NT2/D1 (cell line): ENCODE measurements at regions not wholly inside any gene's neighbourhood (a gene's known extent, or its start where the extent isn't known, plus 50 kb on each side); places are given as distances from the start of the nearest gene placed in this dataset.

Source experiments
- YY1 ChIP-seq: IDR thresholded peaks from 2 replicates; pipeline ENCODE4 v1.6.1; 2011; ENCODE audit not compliant: insufficient read length, insufficient read depth
- ZNF274 ChIP-seq: IDR thresholded peaks from 2 replicates; pipeline ENCODE4 v1.6.1; 2011; ENCODE audit warnings: mild to moderate bottlenecking, low read depth, low read length

DNA sequence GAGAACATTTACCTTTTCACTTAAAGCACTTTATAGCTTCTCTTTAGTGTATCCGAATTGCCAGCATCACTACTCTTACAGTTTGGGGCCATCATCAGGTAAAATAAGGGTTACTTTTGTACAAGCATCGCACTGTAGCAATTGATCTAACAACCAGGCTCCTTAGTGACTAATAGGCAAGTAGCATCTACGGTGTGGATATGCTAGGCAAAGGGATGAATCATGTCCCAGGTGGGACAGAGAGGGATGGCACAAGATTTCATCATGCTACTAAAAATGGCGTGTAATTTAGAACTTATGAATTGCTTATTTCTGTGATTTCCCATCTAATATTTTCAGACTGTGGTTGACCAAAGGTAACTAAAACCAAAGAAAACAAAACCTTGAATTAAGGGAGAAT lies 582.3 kb downstream of the KCNH5 start:
- TF ChIP-seq YY1: no peak
- no peak for TF ChIP-seq ZNF274
